GM12874 (cell line): ENCODE measurements at regions not wholly inside any gene's neighbourhood (a gene's known extent, or its start where the extent isn't known, plus 50 kb on each side); places are given as distances from the start of the nearest gene placed in this dataset.

ENCODE experiments used
- CTCF ChIP-seq: IDR thresholded peaks from 2 replicates; pipeline ENCODE4 v1.5.1; 2011; ENCODE audit warnings: low read depth, mild to moderate bottlenecking, control low read depth, low read length, moderate library complexity; ENCODE audit not compliant: insufficient read depth

GRCh38 chr12:77387214-77387613, 321.8 kb upstream of the E2F7 start:
- no peak for TF ChIP-seq CTCF

- TF ChIP-seq CTCF, result no peak
Measured at GRCh38 chr12:77384941-77385340, 319.6 kb upstream of the E2F7 start.

GRCh38 chr12:77382096-77382742, 316.9 kb upstream of the E2F7 start:
- no peak for TF ChIP-seq CTCF

GRCh38 chr12:77377622-77378021, 312.3 kb upstream of the E2F7 start:
- no peak for TF ChIP-seq CTCF

GRCh38 chr12:77377116-77377515, 311.7 kb upstream of the E2F7 start:
- no peak for TF ChIP-seq CTCF

- no peak for TF ChIP-seq CTCF
Measured at GRCh38 chr12:77374673-77375072, 309.3 kb upstream of the E2F7 start.

- TF ChIP-seq CTCF, result no peak
Measured at GRCh38 chr12:77372494-77372893, 307.1 kb upstream of the E2F7 start.
